H1 (cell line): ENCODE measurements at regions not wholly inside any gene's neighbourhood (a gene's known extent, or its start where the extent isn't known, plus 50 kb on each side); places are given as distances from the start of the nearest gene placed in this dataset.

Experiments
- EGR1 ChIP-seq: IDR thresholded peaks from 2 replicates; pipeline ENCODE4 v1.6.1; 2011; ENCODE audit warnings: low read depth, low read length, borderline replicate concordance
- RFX5 ChIP-seq: IDR thresholded peaks from 2 replicates; pipeline ENCODE4 v1.6.1; 2011; ENCODE audit warnings: low read depth, low read length, improper control_type of control experiment, borderline replicate concordance
- SP2 ChIP-seq: IDR thresholded peaks from 2 replicates; pipeline ENCODE4 v1.6.1; 2012; ENCODE audit warnings: mild to moderate bottlenecking, low read length, inconsistent platforms
- SRF ChIP-seq: IDR thresholded peaks from 2 replicates; pipeline ENCODE4 v1.6.1; 2011; ENCODE audit warnings: mild to moderate bottlenecking, low read depth, low read length, moderate library complexity
- TF ChIP-seq, protein P1 (sequence below): fragments of 300-600 bp; sonication (generic); IDR thresholded peaks from 2 replicates; pipeline ENCODE4 v1.7.1; 2012; ENCODE audit warnings: low read length, moderate library complexity, mild to moderate bottlenecking, inconsistent platforms; ENCODE audit not compliant: insufficient replicate concordance

DNA sequence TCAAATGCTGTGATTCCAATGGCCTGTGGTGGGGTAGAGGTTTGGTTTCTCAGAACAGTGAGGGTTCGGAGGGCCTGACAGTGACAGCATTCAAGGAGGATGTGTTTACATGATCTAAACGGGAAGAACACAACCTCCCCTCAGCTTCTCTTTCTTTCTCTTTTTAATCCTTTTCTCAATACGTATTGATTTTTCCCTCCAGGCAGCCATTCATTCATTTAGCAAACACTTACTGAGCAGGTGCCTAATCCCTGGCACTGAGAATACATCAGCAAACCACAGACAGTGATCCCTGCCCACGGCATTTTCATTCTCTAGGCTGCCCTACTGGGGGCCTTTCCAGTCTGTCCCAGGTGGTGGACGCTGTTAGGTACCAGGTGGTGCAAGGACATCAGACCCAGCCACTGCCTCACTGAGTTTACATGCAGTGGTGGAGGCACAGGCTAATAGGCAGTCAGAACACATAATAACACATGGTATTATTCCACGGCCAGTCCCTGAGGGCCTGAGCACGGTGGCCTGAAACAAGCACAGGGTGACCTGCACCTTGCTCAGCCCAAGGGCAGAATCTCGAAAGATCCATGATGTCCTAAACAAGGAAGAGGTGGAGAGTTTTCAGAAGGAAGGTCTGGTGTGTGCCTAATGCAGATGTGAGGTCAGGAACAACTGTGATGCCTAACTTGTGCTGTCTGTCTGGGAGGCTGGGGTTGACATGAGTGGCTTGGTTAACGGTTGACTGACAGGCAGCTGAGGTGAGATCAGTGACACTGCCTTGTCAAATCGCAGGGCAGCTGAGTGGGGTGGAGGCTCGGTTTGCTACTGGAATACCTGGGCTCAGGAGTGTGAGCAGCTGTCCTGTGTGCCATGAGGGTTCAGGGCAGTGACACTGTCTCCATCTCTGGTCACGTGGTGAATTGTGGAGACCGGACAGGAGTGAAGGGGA lies 785.5 kb upstream of the HS6ST1 start (continued):
- TF ChIP-seq, protein P1, sequence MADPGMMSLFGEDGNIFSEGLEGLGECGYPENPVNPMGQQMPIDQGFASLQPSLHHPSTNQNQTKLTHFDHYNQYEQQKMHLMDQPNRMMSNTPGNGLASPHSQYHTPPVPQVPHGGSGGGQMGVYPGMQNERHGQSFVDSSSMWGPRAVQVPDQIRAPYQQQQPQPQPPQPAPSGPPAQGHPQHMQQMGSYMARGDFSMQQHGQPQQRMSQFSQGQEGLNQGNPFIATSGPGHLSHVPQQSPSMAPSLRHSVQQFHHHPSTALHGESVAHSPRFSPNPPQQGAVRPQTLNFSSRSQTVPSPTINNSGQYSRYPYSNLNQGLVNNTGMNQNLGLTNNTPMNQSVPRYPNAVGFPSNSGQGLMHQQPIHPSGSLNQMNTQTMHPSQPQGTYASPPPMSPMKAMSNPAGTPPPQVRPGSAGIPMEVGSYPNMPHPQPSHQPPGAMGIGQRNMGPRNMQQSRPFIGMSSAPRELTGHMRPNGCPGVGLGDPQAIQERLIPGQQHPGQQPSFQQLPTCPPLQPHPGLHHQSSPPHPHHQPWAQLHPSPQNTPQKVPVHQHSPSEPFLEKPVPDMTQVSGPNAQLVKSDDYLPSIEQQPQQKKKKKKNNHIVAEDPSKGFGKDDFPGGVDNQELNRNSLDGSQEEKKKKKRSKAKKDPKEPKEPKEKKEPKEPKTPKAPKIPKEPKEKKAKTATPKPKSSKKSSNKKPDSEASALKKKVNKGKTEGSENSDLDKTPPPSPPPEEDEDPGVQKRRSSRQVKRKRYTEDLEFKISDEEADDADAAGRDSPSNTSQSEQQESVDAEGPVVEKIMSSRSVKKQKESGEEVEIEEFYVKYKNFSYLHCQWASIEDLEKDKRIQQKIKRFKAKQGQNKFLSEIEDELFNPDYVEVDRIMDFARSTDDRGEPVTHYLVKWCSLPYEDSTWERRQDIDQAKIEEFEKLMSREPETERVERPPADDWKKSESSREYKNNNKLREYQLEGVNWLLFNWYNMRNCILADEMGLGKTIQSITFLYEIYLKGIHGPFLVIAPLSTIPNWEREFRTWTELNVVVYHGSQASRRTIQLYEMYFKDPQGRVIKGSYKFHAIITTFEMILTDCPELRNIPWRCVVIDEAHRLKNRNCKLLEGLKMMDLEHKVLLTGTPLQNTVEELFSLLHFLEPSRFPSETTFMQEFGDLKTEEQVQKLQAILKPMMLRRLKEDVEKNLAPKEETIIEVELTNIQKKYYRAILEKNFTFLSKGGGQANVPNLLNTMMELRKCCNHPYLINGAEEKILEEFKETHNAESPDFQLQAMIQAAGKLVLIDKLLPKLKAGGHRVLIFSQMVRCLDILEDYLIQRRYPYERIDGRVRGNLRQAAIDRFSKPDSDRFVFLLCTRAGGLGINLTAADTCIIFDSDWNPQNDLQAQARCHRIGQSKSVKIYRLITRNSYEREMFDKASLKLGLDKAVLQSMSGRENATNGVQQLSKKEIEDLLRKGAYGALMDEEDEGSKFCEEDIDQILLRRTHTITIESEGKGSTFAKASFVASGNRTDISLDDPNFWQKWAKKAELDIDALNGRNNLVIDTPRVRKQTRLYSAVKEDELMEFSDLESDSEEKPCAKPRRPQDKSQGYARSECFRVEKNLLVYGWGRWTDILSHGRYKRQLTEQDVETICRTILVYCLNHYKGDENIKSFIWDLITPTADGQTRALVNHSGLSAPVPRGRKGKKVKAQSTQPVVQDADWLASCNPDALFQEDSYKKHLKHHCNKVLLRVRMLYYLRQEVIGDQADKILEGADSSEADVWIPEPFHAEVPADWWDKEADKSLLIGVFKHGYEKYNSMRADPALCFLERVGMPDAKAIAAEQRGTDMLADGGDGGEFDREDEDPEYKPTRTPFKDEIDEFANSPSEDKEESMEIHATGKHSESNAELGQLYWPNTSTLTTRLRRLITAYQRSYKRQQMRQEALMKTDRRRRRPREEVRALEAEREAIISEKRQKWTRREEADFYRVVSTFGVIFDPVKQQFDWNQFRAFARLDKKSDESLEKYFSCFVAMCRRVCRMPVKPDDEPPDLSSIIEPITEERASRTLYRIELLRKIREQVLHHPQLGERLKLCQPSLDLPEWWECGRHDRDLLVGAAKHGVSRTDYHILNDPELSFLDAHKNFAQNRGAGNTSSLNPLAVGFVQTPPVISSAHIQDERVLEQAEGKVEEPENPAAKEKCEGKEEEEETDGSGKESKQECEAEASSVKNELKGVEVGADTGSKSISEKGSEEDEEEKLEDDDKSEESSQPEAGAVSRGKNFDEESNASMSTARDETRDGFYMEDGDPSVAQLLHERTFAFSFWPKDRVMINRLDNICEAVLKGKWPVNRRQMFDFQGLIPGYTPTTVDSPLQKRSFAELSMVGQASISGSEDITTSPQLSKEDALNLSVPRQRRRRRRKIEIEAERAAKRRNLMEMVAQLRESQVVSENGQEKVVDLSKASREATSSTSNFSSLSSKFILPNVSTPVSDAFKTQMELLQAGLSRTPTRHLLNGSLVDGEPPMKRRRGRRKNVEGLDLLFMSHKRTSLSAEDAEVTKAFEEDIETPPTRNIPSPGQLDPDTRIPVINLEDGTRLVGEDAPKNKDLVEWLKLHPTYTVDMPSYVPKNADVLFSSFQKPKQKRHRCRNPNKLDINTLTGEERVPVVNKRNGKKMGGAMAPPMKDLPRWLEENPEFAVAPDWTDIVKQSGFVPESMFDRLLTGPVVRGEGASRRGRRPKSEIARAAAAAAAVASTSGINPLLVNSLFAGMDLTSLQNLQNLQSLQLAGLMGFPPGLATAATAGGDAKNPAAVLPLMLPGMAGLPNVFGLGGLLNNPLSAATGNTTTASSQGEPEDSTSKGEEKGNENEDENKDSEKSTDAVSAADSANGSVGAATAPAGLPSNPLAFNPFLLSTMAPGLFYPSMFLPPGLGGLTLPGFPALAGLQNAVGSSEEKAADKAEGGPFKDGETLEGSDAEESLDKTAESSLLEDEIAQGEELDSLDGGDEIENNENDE = no peak
- TF ChIP-seq EGR1 (no peak), RFX5 (no peak), SP2 (no peak), SRF (no peak)
